IMR-90 (cell line): ENCODE measurements at regions not wholly inside any gene's neighbourhood (a gene's known extent, or its start where the extent isn't known, plus 50 kb on each side); places are given as distances from the start of the nearest gene placed in this dataset.

Experiments
- ATAC-seq: fragments of 200-7000 bp; cut with Tn5 transposase; 2 replicates; pipeline ENCODE4 v1.9.1; 2020; ENCODE audit warnings: low read depth, mild to moderate bottlenecking, moderate library complexity
- BruUV-seq: library from RNA; stranded (reverse); fragments of 400-500 nt; replicated peaks from 2 replicates; lab custom pipeline; 2021; lab: Mats Ljungman, UMichigan
- CTCF ChIA-PET: fragments of 300-600 bp; formaldehyde crosslinking; extraction: SDS; loops from one replicate; lab custom pipeline; 2021; ENCODE audit warnings: antibody characterized with exemption; lab: Yijun Ruan, JAX
- POLR2A ChIA-PET: fragments of 300-600 bp; sonication (Branson Sonifier 250); formaldehyde crosslinking; loops from one replicate; lab custom pipeline; 2022; ENCODE audit warnings: antibody characterized with exemption; ENCODE audit not compliant: unreplicated experiment; lab: Charles Lee
- DNase-seq: peaks from one replicate; pipeline ENCODE4 v3.0.0; 2013
- H2AFZ ChIP-seq: replicated peaks from 2 replicates; pipeline ENCODE3; 2013; ENCODE audit warnings: low read length, mild to moderate bottlenecking; ENCODE audit not compliant: poor library complexity
- H2AK5ac ChIP-seq: 2 replicates; pipeline ENCODE4 v1.6.1; 2013; ENCODE audit warnings: low read depth, low read length, inconsistent platforms
- H2AK9ac ChIP-seq: replicated peaks from 2 replicates; pipeline ENCODE3; 2013; ENCODE audit warnings: mild to moderate bottlenecking, low read depth, low read length, moderate library complexity; ENCODE audit not compliant: poor library complexity
- H2BK120ac ChIP-seq: 2 replicates; pipeline ENCODE4 v1.6.1; 2013; ENCODE audit warnings: low read depth, low read length, inconsistent platforms
- H2BK15ac ChIP-seq: 3 replicates; pipeline ENCODE4 v1.6.1; 2013; ENCODE audit warnings: low read depth, low read length, inconsistent platforms
- H2BK20ac ChIP-seq: 2 replicates; pipeline ENCODE4 v1.6.1; 2013; ENCODE audit warnings: low read depth, mild to moderate bottlenecking, inconsistent platforms, low read length, moderate library complexity
- H2BK5ac ChIP-seq: 2 replicates; pipeline ENCODE4 v1.6.1; 2013; ENCODE audit warnings: mild to moderate bottlenecking, low read depth, low read length, inconsistent platforms; ENCODE audit not compliant: poor library complexity, severe bottlenecking
- H3K14ac ChIP-seq: replicated peaks from 2 replicates; pipeline ENCODE4 v1.6.1; 2013; ENCODE audit warnings: low read depth, low read length, inconsistent platforms
- H3K18ac ChIP-seq: 2 replicates; pipeline ENCODE4 v1.6.1; 2013; ENCODE audit warnings: low read depth, low read length, control low read depth
- H3K23ac ChIP-seq: 2 replicates; pipeline ENCODE4 v1.6.1; 2013; ENCODE audit warnings: low read depth, low read length, inconsistent platforms
- H3K27ac ChIP-seq: 2 replicates; pipeline ENCODE4 v1.5.1; 2013; ENCODE audit warnings: mild to moderate bottlenecking, control low read depth, low read length; ENCODE audit not compliant: insufficient read depth
- H3K27me3 ChIP-seq: 2 replicates; pipeline ENCODE4 v1.6.1; 2013; ENCODE audit warnings: low read length; ENCODE audit not compliant: control insufficient read depth, insufficient read depth
- H3K36me3 ChIP-seq: 2 replicates; pipeline ENCODE4 v1.6.1; 2013; ENCODE audit warnings: low read length, mixed read lengths; ENCODE audit not compliant: control insufficient read depth, insufficient read depth
- H3K4ac ChIP-seq: 2 replicates; pipeline ENCODE4 v1.6.1; 2013; ENCODE audit warnings: low read depth, low read length, inconsistent platforms
- H3K4me1 ChIP-seq: 2 replicates; pipeline ENCODE4 v1.6.1; 2013; ENCODE audit warnings: low read length, mixed read lengths; ENCODE audit not compliant: control insufficient read depth, insufficient read depth
- H3K4me2 ChIP-seq: 2 replicates; pipeline ENCODE4 v1.6.1; 2013; ENCODE audit warnings: low read depth, mild to moderate bottlenecking, control low read depth, low read length, moderate library complexity
- H3K4me3 ChIP-seq: 2 replicates; pipeline ENCODE4 v1.5.1; 2013; ENCODE audit warnings: low read depth, mild to moderate bottlenecking, control low read depth, low read length, moderate library complexity; ENCODE audit not compliant: insufficient read depth
- H3K56ac ChIP-seq: 2 replicates; pipeline ENCODE4 v1.6.1; 2013; ENCODE audit warnings: low read length, inconsistent platforms; ENCODE audit not compliant: insufficient read depth; ENCODE audit errors: extremely low read depth
- H3K79me1 ChIP-seq, 2 experiments: 2 replicates each; pipeline ENCODE4 v1.6.1; 2013; ENCODE audit warnings: low read length in 2 of 2, inconsistent platforms in 1 of 2, low read depth in 1 of 2
- H3K9ac ChIP-seq: 2 replicates; pipeline ENCODE4 v1.6.1; 2013; ENCODE audit warnings: low read depth, low read length, control low read depth
- H3K9me1 ChIP-seq: 2 replicates; pipeline ENCODE4 v1.6.1; 2013; ENCODE audit warnings: low read length, inconsistent platforms; ENCODE audit not compliant: insufficient read depth
- H3K9me3 ChIP-seq: 2 replicates; pipeline ENCODE4 v1.6.1; 2013; ENCODE audit warnings: low read length; ENCODE audit not compliant: control insufficient read depth, insufficient read depth
- H4K20me1 ChIP-seq: 2 replicates; pipeline ENCODE4 v1.6.1; 2013; ENCODE audit warnings: low read length, inconsistent platforms; ENCODE audit not compliant: insufficient read depth
- H4K5ac ChIP-seq: 2 replicates; pipeline ENCODE4 v1.6.1; 2013; ENCODE audit warnings: mild to moderate bottlenecking, low read depth, low read length, control low read depth
- H4K8ac ChIP-seq, 2 experiments: 2 replicates each; pipeline ENCODE4 v1.6.1; 2013; ENCODE audit warnings: low read depth in 2 of 2, low read length in 2 of 2, control low read depth in 1 of 2, inconsistent platforms in 1 of 2
- H4K91ac ChIP-seq: 2 replicates; pipeline ENCODE4 v1.6.1; 2013; ENCODE audit warnings: low read depth, low read length, inconsistent platforms; ENCODE audit not compliant: insufficient read depth
- BHLHE40 ChIP-seq: fragments of 150-350 bp; IDR thresholded peaks from 2 replicates; pipeline ENCODE4 v1.6.1; 2016; ENCODE audit warnings: mild to moderate bottlenecking, low read depth, low read length
- CEBPB ChIP-seq: IDR thresholded peaks from 2 replicates; pipeline ENCODE4 v1.6.1; 2012; ENCODE audit warnings: low read depth, low read length, improper control_type of control experiment
- CHD1 ChIP-seq: IDR thresholded peaks from 2 replicates; pipeline ENCODE4 v1.6.1; 2012; ENCODE audit warnings: low read depth, low read length, improper control_type of control experiment
- CTCF ChIP-seq: conservative IDR thresholded peaks from 2 replicates; pipeline ENCODE4 v1.5.1; 2012; ENCODE audit warnings: mild to moderate bottlenecking, low read depth, low read length, improper control_type of control experiment
- ELK1 ChIP-seq: fragments of 150-350 bp; IDR thresholded peaks from 2 replicates; pipeline ENCODE4 v1.6.1; 2016; ENCODE audit warnings: low read depth, mild to moderate bottlenecking, low read length, moderate library complexity, borderline replicate concordance
- FOS ChIP-seq: fragments of 150-350 bp; IDR thresholded peaks from 2 replicates; pipeline ENCODE4 v1.6.1; 2016; ENCODE audit warnings: low read depth, low read length
- MAFK ChIP-seq: IDR thresholded peaks from 2 replicates; pipeline ENCODE4 v1.6.1; 2012; ENCODE audit warnings: low read depth, low read length, improper control_type of control experiment
- MAZ ChIP-seq: IDR thresholded peaks from 2 replicates; pipeline ENCODE4 v1.6.1; 2012; ENCODE audit warnings: low read depth, mild to moderate bottlenecking, low read length, improper control_type of control experiment, moderate library complexity, borderline replicate concordance
- NFE2L2 ChIP-seq: fragments of 150-350 bp; IDR thresholded peaks from 2 replicates; pipeline ENCODE4 v1.6.1; 2016; ENCODE audit warnings: low read depth, mild to moderate bottlenecking, low read length
- RAD21 ChIP-seq: IDR thresholded peaks from 2 replicates; pipeline ENCODE4 v1.6.1; 2012; ENCODE audit warnings: low read length, improper control_type of control experiment
- RCOR1 ChIP-seq: IDR thresholded peaks from 2 replicates; pipeline ENCODE4 v1.6.1; 2012; ENCODE audit warnings: mild to moderate bottlenecking, low read length, improper control_type of control experiment; ENCODE audit not compliant: insufficient replicate concordance
- RFX5 ChIP-seq: IDR thresholded peaks from 2 replicates; pipeline ENCODE4 v1.8.0; 2012; ENCODE audit warnings: low read depth, mild to moderate bottlenecking, low read length, moderate library complexity
- SMC3 ChIP-seq: fragments of 150-350 bp; IDR thresholded peaks from 2 replicates; pipeline ENCODE4 v1.6.1; 2016; ENCODE audit warnings: low read depth, mild to moderate bottlenecking, antibody characterized with exemption, low read length, moderate library complexity
- USF2 ChIP-seq: fragments of 150-350 bp; IDR thresholded peaks from 2 replicates; pipeline ENCODE4 v1.6.1; 2017; ENCODE audit warnings: mild to moderate bottlenecking, antibody characterized with exemption, low read length, low read depth
- WGBS, 2 experiments: methylation state at CpG; one replicate each; pipeline versions ENCODE4 v1.1.5 to v1.1.7; 2013; ENCODE audit warnings: missing lambda C conversion rate in 2 of 2; ENCODE audit not compliant: insufficient read length in 1 of 2; ENCODE audit errors: extremely low coverage in 2 of 2; 5-methylcytosine and 5-hydroxymethylcytosine counted together
- dilution Hi-C: fragments of 300-500 bp; cut with HindIII; formaldehyde crosslinking; loops from one replicate; pipeline ENCODE4 v1.14.3; 2018; ENCODE audit warnings: low sequenced_read_pairs; ENCODE audit not compliant: unreplicated experiment
- in situ Hi-C: fragments of 300-500 bp; cut with MboI; formaldehyde crosslinking; loops from 3 replicates; pipeline ENCODE4 v1.14.3; 2019; ENCODE audit warnings: low sequenced_read_pairs, inconsistent platforms, mixed read lengths
- intact Hi-C: fragments of 100-400 bp; cut with micrococcal nuclease; formaldehyde crosslinking; loops from 2 replicates; pipeline ENCODE4 v1.10.0; 2022

- Histone ChIP-seq H4K91ac (no peak overlapping the region), H4K20me1 (no peaks in the 10 kb centered on the region), H3K4me3 (no peak overlapping the region), H3K4me1 (no peaks in the 10 kb centered on the region), H3K9me3 (no peaks in the 10 kb centered on the region), H3K4ac (no peak overlapping the region), H3K18ac (no peak overlapping the region), H3K56ac (no peak overlapping the region), H3K9ac (no peak overlapping the region), H2AK9ac (no peak overlapping the region), H3K23ac (no peak overlapping the region), H3K27me3 (peaks cover 2% of the 10 kb centered on the region; the same call in 1 of the 2 replicates), H2BK15ac (no peak overlapping the region), H4K8ac (no peak overlapping the region), H4K5ac (no peak overlapping the region), H3K4me2 (no peak overlapping the region), H3K36me3 (no peaks in the 10 kb centered on the region), H3K14ac (no peak overlapping the region), H2BK5ac (no peak overlapping the region), H2BK20ac (no peak overlapping the region), H2AFZ (no peak overlapping the region), H2BK120ac (no peak overlapping the region), H3K9me1 (no peaks in the 10 kb centered on the region), H2AK5ac (no peak overlapping the region), H3K27ac (no peak overlapping the region), H3K79me1 (no peaks in the 10 kb centered on the region)
- no TSS peak for BruUV-seq
- TF ChIP-seq ELK1 (no peak), BHLHE40 (no peak), RFX5 (no peak), CTCF (no peak), USF2 (no peak), NFE2L2 (no peak), RCOR1 (no peak), CHD1 (no peak), RAD21 (no peak), FOS (no peak), CEBPB (no peak), SMC3 (no peak), MAFK (no peak), MAZ (no peak)
- ATAC-seq, result no peak
- dilution Hi-C loops (no loop called here), intact Hi-C loops (no loop called here), in situ Hi-C loops (no loop called here)
- no peak for DNase-seq
- WGBS, 2 experiments, result no CpG with 5 or more reads among the region's 4 CpGs
- ChIA-PET CTCF (no interaction called here), POLR2A (no interaction called here)
Observed at GRCh38 chr2:70380621-70381020, 78.8 kb upstream of the FAM136A start.
